Lung (tissue), 11 donors: ENCODE measurements at regions not wholly inside any gene's neighbourhood (a gene's known extent, or its start where the extent isn't known, plus 50 kb on each side); places are given as distances from the start of the nearest gene placed in this dataset.

Experiments used
- ATAC-seq: fragments of 200-7000 bp; cut with Tn5 transposase; one replicate; pipeline ENCODE4 v1.9.1; 2020; ENCODE audit warnings: moderate number of reproducible peaks; ENCODE audit not compliant: insufficient read depth, low FRiP score
- DNase-seq, 3 donors: peaks; one replicate each; pipeline ENCODE4 v3.0.0-alpha.2; 2013 to 2017
- H3K27ac ChIP-seq, 2 donors: one replicate each; pipeline ENCODE4 v1.5.1; 2013; ENCODE audit warnings: mild to moderate bottlenecking in 2 of 2, moderate library complexity in 2 of 2, control low read depth in 1 of 2, inconsistent platforms in 1 of 2, low read depth in 1 of 2, low read length in 1 of 2
- H3K27me3 ChIP-seq, 3 donors: one replicate each; pipeline ENCODE4 v1.5.1; 2013; ENCODE audit warnings: low read length in 2 of 3; ENCODE audit not compliant: control insufficient read depth in 3 of 3, insufficient read depth in 3 of 3
- H3K36me3 ChIP-seq, 4 donors: one replicate each; pipeline ENCODE4 v1.5.1; 2013; ENCODE audit warnings: low read length in 4 of 4, mild to moderate bottlenecking in 1 of 4, moderate library complexity in 1 of 4; ENCODE audit not compliant: control insufficient read depth in 4 of 4, insufficient read depth in 4 of 4
- H3K4me1 ChIP-seq, 5 donors: one replicate each; pipeline ENCODE4 v1.5.1; 2013; ENCODE audit warnings: low read length in 5 of 5, mild to moderate bottlenecking in 2 of 5, moderate library complexity in 1 of 5; ENCODE audit not compliant: control insufficient read depth in 5 of 5, insufficient read depth in 5 of 5
- H3K4me3 ChIP-seq: one replicate; pipeline ENCODE4 v1.5.1; 2013; ENCODE audit warnings: mild to moderate bottlenecking, control low read depth, moderate library complexity
- H3K9ac ChIP-seq, 2 donors: one replicate each; pipeline ENCODE4 v1.5.1; 2013; ENCODE audit warnings: low read length in 2 of 2, control low read depth in 1 of 2; ENCODE audit not compliant: insufficient read depth in 1 of 2
- H3K9me3 ChIP-seq, 4 donors: one replicate each; pipeline ENCODE4 v1.5.1; 2013; ENCODE audit warnings: low read length in 3 of 4, mild to moderate bottlenecking in 1 of 4, moderate library complexity in 1 of 4; ENCODE audit not compliant: control insufficient read depth in 4 of 4, insufficient read depth in 3 of 4
- WGBS, 2 donors: extraction: QIAGEN DNeasy Blood & Tissue Kit; methylation state at CpG; one replicate each; pipeline ENCODE4 v1.1.7; 2013; 5-methylcytosine and 5-hydroxymethylcytosine counted together
- TF ChIP-seq, protein P1 (sequence below): IDR thresholded peaks from 2 replicates; pipeline ENCODE4 v1.5.1; 2012; ENCODE audit warnings: mild to moderate bottlenecking; ENCODE audit errors: control extremely low read depth, extremely low read depth
- donor health status: control.
- donor health status: control.
- donor health status: Bipolar disorder and iron deficiency.
- donor health status: healthy.
- donor health status: DM: yes; HTN: yes; CAD: no.

GRCh38 chr3:167116120-167116922, 263.8 kb downstream of the ZBBX start:
- H3K36me3 ChIP-seq, result no peaks in the 10 kb centered on the region
- ATAC-seq (no peak), DNase-seq (no peak)
- WGBS, 2 donors, result 94 to 95% methylated on average over 32 of the region's 32 CpGs
- H3K9ac ChIP-seq, result no peak overlapping the region
- no peaks in the 10 kb centered on the region for H3K4me1 ChIP-seq
- TF ChIP-seq, protein P1, sequence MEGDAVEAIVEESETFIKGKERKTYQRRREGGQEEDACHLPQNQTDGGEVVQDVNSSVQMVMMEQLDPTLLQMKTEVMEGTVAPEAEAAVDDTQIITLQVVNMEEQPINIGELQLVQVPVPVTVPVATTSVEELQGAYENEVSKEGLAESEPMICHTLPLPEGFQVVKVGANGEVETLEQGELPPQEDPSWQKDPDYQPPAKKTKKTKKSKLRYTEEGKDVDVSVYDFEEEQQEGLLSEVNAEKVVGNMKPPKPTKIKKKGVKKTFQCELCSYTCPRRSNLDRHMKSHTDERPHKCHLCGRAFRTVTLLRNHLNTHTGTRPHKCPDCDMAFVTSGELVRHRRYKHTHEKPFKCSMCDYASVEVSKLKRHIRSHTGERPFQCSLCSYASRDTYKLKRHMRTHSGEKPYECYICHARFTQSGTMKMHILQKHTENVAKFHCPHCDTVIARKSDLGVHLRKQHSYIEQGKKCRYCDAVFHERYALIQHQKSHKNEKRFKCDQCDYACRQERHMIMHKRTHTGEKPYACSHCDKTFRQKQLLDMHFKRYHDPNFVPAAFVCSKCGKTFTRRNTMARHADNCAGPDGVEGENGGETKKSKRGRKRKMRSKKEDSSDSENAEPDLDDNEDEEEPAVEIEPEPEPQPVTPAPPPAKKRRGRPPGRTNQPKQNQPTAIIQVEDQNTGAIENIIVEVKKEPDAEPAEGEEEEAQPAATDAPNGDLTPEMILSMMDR, result no peak
- no peak overlapping the region for H3K4me3 ChIP-seq
- H3K9me3 ChIP-seq, result peaks cover 0 to 12% (median 0%) of the 10 kb centered on the region in 4 donors
- H3K27me3 ChIP-seq, result no peaks in the 10 kb centered on the region
- H3K27ac ChIP-seq, result no peak overlapping the region

DNA sequence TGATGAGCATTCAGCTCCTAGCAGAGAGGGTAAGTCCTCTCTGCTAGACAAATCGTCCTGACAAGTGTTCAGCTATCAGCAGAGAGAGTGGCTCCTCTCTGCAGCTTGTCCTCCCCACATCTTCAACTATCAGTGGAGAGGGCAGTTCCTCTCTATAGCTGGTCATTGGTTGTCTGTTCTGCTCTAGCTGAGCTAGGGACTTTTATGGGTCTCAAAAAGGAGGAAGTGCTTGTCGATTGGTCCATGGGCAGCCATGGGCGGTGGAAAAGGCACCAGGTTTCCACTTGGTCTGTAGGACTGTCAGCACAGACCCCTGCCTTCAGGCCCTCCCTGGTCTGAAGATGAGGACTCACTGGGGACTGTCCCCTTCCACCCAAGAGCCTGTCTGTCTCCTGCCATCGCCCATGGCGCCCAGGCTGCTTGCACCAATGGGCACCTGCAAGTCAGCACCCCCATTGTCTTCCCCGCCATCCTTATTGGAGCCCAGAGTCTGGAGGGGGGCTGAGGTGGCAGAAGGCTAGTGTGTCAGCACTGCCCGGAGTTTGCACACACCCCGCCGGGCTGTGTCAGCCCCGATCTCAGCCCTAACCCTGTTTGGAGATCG, 264.7 kb downstream of the ZBBX start:
- 92 to 95% methylated on average over 11 of the region's 11 CpGs for WGBS, 2 donors
- DNase-seq, result no peak

GRCh38 chr3:167114619-167115018, 265.5 kb downstream of the ZBBX start:
- Histone ChIP-seq H3K4me3 (no peak overlapping the region), H3K27ac (no peak overlapping the region), H3K36me3 (no peaks in the 10 kb centered on the region), H3K27me3 (no peaks in the 10 kb centered on the region), H3K9ac (no peak overlapping the region), H3K9me3 (peaks cover 0 to 12% (median 0%) of the 10 kb centered on the region in 4 donors), H3K4me1 (no peaks in the 10 kb centered on the region)
- DNase-seq, result no peak
- TF ChIP-seq, protein P1, result no peak
- no peak for ATAC-seq
- WGBS, 2 donors, result 94 to 95% methylated on average over 8 of the region's 8 CpGs

More for the DNA sequence above, 264.7 kb downstream of the ZBBX start:
- H3K36me3 ChIP-seq, result no peaks in the 10 kb centered on the region
- no peak overlapping the region for H3K9ac ChIP-seq
- no peak for ATAC-seq
- H3K9me3 ChIP-seq, result peaks cover 0 to 12% (median 0%) of the 10 kb centered on the region in 4 donors
- H3K4me1 ChIP-seq, result no peaks in the 10 kb centered on the region
- no peak overlapping the region for H3K27ac ChIP-seq
- TF ChIP-seq, protein P1, result no peak
- H3K27me3 ChIP-seq, result no peaks in the 10 kb centered on the region
- H3K4me3 ChIP-seq, result no peak overlapping the region
